Cardiac muscle cell (in vitro differentiated cells and primary cell): ENCODE measurements at regions not wholly inside any gene's neighbourhood (a gene's known extent, or its start where the extent isn't known, plus 50 kb on each side); places are given as distances from the start of the nearest gene placed in this dataset.

ENCODE experiments used
- DNase-seq, 2 donors: peaks; one replicate each; pipeline versions ENCODE4 v3.0.0 to v3.0.0-alpha.2; 2010 to 2017; ENCODE audit warnings: low read depth in 1 of 2, low spot score in 1 of 2
- H3K27ac ChIP-seq: fragments of 200-600 bp; sonication (generic); 2 replicates; pipeline ENCODE4 v1.5.1; 2016
- H3K27me3 ChIP-seq: fragments of 200-600 bp; sonication (generic); 2 replicates; pipeline ENCODE4 v1.6.0; 2016; ENCODE audit warnings: control low read depth
- H3K36me3 ChIP-seq: fragments of 200-600 bp; sonication (generic); 2 replicates; pipeline ENCODE4 v1.5.1; 2016; ENCODE audit warnings: control low read depth
- H3K4me1 ChIP-seq: fragments of 200-600 bp; sonication (generic); 2 replicates; pipeline ENCODE4 v1.8.1; 2017; ENCODE audit warnings: low read depth, mild to moderate bottlenecking, mixed run types
- H3K4me3 ChIP-seq: fragments of 200-600 bp; sonication (generic); 2 replicates; pipeline ENCODE4 v1.5.1; 2016; ENCODE audit warnings: mild to moderate bottlenecking
- H3K9me3 ChIP-seq: fragments of 200-600 bp; sonication (generic); 2 replicates; pipeline ENCODE4 v1.5.1; 2017; ENCODE audit warnings: low read depth, mild to moderate bottlenecking, control low read depth
- TF ChIP-seq, protein P1 (sequence below): IDR thresholded peaks from 2 replicates; pipeline ENCODE4 v1.5.1; 2012; ENCODE audit warnings: low read depth, mild to moderate bottlenecking, low read length

- H3K9me3 ChIP-seq, result no peaks in the 10 kb centered on the region
- H3K27me3 ChIP-seq, result peaks cover 6% of the 10 kb centered on the region
- DNase-seq, result no peak
- H3K4me1 ChIP-seq, result no peaks in the 10 kb centered on the region
- TF ChIP-seq, protein P1, sequence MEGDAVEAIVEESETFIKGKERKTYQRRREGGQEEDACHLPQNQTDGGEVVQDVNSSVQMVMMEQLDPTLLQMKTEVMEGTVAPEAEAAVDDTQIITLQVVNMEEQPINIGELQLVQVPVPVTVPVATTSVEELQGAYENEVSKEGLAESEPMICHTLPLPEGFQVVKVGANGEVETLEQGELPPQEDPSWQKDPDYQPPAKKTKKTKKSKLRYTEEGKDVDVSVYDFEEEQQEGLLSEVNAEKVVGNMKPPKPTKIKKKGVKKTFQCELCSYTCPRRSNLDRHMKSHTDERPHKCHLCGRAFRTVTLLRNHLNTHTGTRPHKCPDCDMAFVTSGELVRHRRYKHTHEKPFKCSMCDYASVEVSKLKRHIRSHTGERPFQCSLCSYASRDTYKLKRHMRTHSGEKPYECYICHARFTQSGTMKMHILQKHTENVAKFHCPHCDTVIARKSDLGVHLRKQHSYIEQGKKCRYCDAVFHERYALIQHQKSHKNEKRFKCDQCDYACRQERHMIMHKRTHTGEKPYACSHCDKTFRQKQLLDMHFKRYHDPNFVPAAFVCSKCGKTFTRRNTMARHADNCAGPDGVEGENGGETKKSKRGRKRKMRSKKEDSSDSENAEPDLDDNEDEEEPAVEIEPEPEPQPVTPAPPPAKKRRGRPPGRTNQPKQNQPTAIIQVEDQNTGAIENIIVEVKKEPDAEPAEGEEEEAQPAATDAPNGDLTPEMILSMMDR, result no peak
- H3K4me3 ChIP-seq, result no peak overlapping the region
- H3K36me3 ChIP-seq, result no peaks in the 10 kb centered on the region
- H3K27ac ChIP-seq, result no peak overlapping the region
Observed at GRCh38 chr1:243940451-243940850, 90.4 kb upstream of the AKT3 start.

DNA sequence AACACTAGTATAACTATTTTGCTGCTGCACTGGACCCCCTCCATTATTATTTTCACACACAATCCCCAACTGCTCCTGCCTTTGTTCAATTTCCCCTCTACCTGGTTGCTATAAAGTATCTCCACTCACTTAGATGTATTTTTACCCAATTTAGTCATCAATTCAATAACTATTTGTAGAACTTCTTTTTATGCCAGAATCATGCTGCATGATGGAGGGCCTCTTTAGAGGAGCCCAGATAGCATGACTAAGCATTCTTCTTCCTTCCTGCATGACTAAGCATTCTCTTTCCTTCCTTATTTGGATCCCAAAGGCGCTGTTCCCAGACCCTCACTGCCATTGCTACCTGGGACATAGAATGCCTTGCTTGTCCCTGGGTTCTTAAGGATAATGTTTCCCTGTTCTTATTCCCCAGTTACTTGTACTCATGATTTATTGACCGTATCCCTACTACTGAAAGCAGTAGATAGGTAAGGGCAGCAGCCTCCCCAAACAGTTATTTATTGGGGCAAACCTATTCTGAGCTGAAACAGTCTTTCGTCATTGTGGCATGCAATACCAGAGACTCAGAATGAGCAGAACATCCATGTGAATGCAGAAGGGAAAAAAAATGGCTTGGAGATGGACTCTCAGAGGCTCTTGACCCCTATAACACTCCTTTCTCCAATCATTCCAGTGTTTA is 89.3 kb upstream of the AKT3 start:
- Histone ChIP-seq H3K27ac (no peak overlapping the region), H3K36me3 (no peaks in the 10 kb centered on the region), H3K27me3 (peaks cover 6% of the 10 kb centered on the region), H3K4me1 (no peaks in the 10 kb centered on the region), H3K4me3 (no peak overlapping the region), H3K9me3 (no peaks in the 10 kb centered on the region)
- peak in 1 of 2 donors; percentile 39 for DNase-seq
- TF ChIP-seq, protein P1, result no peak

GRCh38 chr1:243938208-243938607 is 88.2 kb upstream of the AKT3 start:
- TF ChIP-seq, protein P1, result no peak
- H3K27me3 ChIP-seq, result peaks cover 6% of the 10 kb centered on the region
- DNase-seq, result no peak

GRCh38 chr1:243933495-243933894 is 83.5 kb upstream of the AKT3 start:
- no peak overlapping the region for H3K27ac ChIP-seq

More at GRCh38 chr1:243938208-243938607, 88.2 kb upstream of the AKT3 start:
- Histone ChIP-seq H3K27ac (no peak overlapping the region), H3K4me3 (no peak overlapping the region), H3K9me3 (no peaks in the 10 kb centered on the region), H3K36me3 (no peaks in the 10 kb centered on the region), H3K4me1 (no peaks in the 10 kb centered on the region)

DNA sequence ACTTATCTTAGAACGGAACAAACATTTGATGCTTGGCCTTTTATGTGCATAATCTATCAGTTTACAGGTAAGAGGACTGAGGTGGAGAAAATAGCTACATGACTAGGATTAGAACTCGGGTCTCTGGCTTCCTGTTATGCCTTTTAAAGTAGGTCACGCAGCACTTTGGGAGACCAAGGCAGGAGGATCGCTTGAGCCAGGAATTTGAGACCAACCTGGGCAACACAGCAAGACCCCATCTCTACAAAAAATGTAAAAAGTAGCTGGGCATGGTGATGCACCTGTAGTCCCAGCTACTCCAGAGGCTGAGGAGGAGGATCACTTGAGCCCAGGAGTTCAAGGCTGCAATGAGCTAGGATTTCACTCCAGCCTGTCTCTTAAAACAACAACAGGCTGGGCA is 81.9 kb upstream of the AKT3 start:
- no peak for DNase-seq

More at GRCh38 chr1:243933495-243933894, 83.5 kb upstream of the AKT3 start:
- H3K27me3 ChIP-seq, result no peaks in the 10 kb centered on the region
- H3K4me1 ChIP-seq, result no peaks in the 10 kb centered on the region
- H3K4me3 ChIP-seq, result no peak overlapping the region
- no peak for DNase-seq
- H3K9me3 ChIP-seq, result no peaks in the 10 kb centered on the region
- TF ChIP-seq, protein P1, result no peak
- H3K36me3 ChIP-seq, result no peaks in the 10 kb centered on the region

More for the DNA sequence above, 81.9 kb upstream of the AKT3 start:
- TF ChIP-seq, protein P1, result no peak
- Histone ChIP-seq H3K9me3 (no peaks in the 10 kb centered on the region), H3K4me3 (no peak overlapping the region), H3K4me1 (no peaks in the 10 kb centered on the region), H3K27me3 (no peaks in the 10 kb centered on the region), H3K27ac (no peak overlapping the region), H3K36me3 (no peaks in the 10 kb centered on the region)
